ENCODE measurements at regions not wholly inside any gene's neighbourhood (a gene's known extent, or its start where the extent isn't known, plus 50 kb on each side); places are given as distances from the start of the nearest gene placed in this dataset.

GRCh38 chr4:177116161-177116560, 193.5 kb upstream of the NEIL3 start:
- no CpG with 5 or more reads among the region's 3 CpGs for WGBS (ENCODE audit: insufficient coverage)
- no peak overlapping the region for H3K9ac ChIP-seq (ENCODE audit: insufficient read depth, low read length, poor library complexity, severe bottlenecking)
- no peak overlapping the region for H3K4me2 ChIP-seq (replicated peaks; ENCODE audit: extremely low read depth, low read length, poor library complexity, severe bottlenecking)
- H3K4me3 ChIP-seq (replicated peaks in 1 of 3; ENCODE audit: low read depth in 2 of 3, low read length in 3 of 3): no peak overlapping the region
- Mint-ChIP-seq H3K9me3 (peaks cover 0 to 5% (median 3%) of the 10 kb centered on the region in 7 donors), H3K27me3 (ENCODE audit: low read depth in 3 of 3) (no peaks in the 10 kb centered on the region), H3K27ac (no peak overlapping the region), H3K36me3 (no peaks in the 10 kb centered on the region), H3K4me3 (no peak overlapping the region), H3K4me1 (no peaks in the 10 kb centered on the region)
- no peak overlapping the region for H2AFZ ChIP-seq (ENCODE audit: insufficient read depth, low read depth, low read length, poor library complexity, severe bottlenecking)
- H3K36me3 ChIP-seq (replicated peaks in 1 of 2; ENCODE audit: control insufficient read depth in 1 of 2, insufficient read depth in 2 of 2, low read length in 2 of 2): no peaks in the 10 kb centered on the region
- no peaks in the 10 kb centered on the region for H3K27me3 ChIP-seq (ENCODE audit: control insufficient read depth in 2 of 2, insufficient read depth in 2 of 2, low read length in 2 of 2)
- DNase-seq: no peak
- no peak for TF ChIP-seq CTCF (IDR thresholded peaks at IDR 0.05)
- intact Hi-C loops (cut with micrococcal nuclease): no loop called here
- H3K9me3 ChIP-seq (replicated peaks in 1 of 2; ENCODE audit: control insufficient read depth in 1 of 2, insufficient read depth in 1 of 2, low read length in 2 of 2): peaks cover 0 to 3% of the 10 kb centered on the region in 2 donors
- H3K27ac ChIP-seq (ENCODE audit: low read depth in 1 of 2, low read length in 2 of 2): no peak overlapping the region
- H3K79me2 ChIP-seq (ENCODE audit: insufficient read depth, low read length): no peaks in the 10 kb centered on the region
- H4K20me1 ChIP-seq (ENCODE audit: insufficient read depth, low read length): no peaks in the 10 kb centered on the region
- H3K4me1 ChIP-seq (ENCODE audit: control insufficient read depth in 1 of 2, insufficient read depth in 2 of 2, low read length in 2 of 2): no peaks in the 10 kb centered on the region

GRCh38 chr4:177117256-177117655, 192.4 kb upstream of the NEIL3 start:
- Mint-ChIP-seq H3K9me3 (peaks cover 0 to 5% (median 3%) of the 10 kb centered on the region in 7 donors), H3K27ac (no peak overlapping the region), H3K4me1 (no peaks in the 10 kb centered on the region), H3K4me3 (no peak overlapping the region), H3K36me3 (no peaks in the 10 kb centered on the region), H3K27me3 (ENCODE audit: low read depth in 3 of 3) (no peaks in the 10 kb centered on the region)
- H3K9me3 ChIP-seq (replicated peaks in 1 of 2; ENCODE audit: control insufficient read depth in 1 of 2, insufficient read depth in 1 of 2, low read length in 2 of 2): peaks cover 0 to 3% of the 10 kb centered on the region in 2 donors
- H3K4me1 ChIP-seq (ENCODE audit: control insufficient read depth in 1 of 2, insufficient read depth in 2 of 2, low read length in 2 of 2): no peaks in the 10 kb centered on the region
- no peak overlapping the region for H3K9ac ChIP-seq (ENCODE audit: insufficient read depth, low read length, poor library complexity, severe bottlenecking)
- H3K36me3 ChIP-seq (replicated peaks in 1 of 2; ENCODE audit: control insufficient read depth in 1 of 2, insufficient read depth in 2 of 2, low read length in 2 of 2): no peaks in the 10 kb centered on the region
- no peak overlapping the region for H3K27ac ChIP-seq (ENCODE audit: low read depth in 1 of 2, low read length in 2 of 2)
- WGBS (ENCODE audit: insufficient coverage): 84% methylated on average over 6 of the region's 8 CpGs
- no peak for DNase-seq
- no peaks in the 10 kb centered on the region for H3K79me2 ChIP-seq (ENCODE audit: insufficient read depth, low read length)
- H3K4me2 ChIP-seq (replicated peaks; ENCODE audit: extremely low read depth, low read length, poor library complexity, severe bottlenecking): no peak overlapping the region
- intact Hi-C loops (cut with micrococcal nuclease): no loop called here
- H3K27me3 ChIP-seq (ENCODE audit: control insufficient read depth in 2 of 2, insufficient read depth in 2 of 2, low read length in 2 of 2): no peaks in the 10 kb centered on the region
- no peak for TF ChIP-seq CTCF (IDR thresholded peaks at IDR 0.05)
- no peak overlapping the region for H2AFZ ChIP-seq (ENCODE audit: insufficient read depth, low read depth, low read length, poor library complexity, severe bottlenecking)
- H3K4me3 ChIP-seq (replicated peaks in 1 of 3; ENCODE audit: low read depth in 2 of 3, low read length in 3 of 3): no peak overlapping the region
- no peaks in the 10 kb centered on the region for H4K20me1 ChIP-seq (ENCODE audit: insufficient read depth, low read length)

Measured in CD14-positive monocyte (primary cell).